GM19043 (cell line): ENCODE measurements at regions not wholly inside any gene's neighbourhood (a gene's known extent, or its start where the extent isn't known, plus 50 kb on each side); places are given as distances from the start of the nearest gene placed in this dataset.
"Not testable (repeated sequence)": the region's sequence is repeated elsewhere in the genome, so short reads cannot be mapped to it uniquely, and the experiment has no call there.

Source experiments
- ATAC-seq: cut with Tn5 transposase; IDR thresholded peaks from one replicate; pipeline ENCODE4 v1.9.1; 2021; ENCODE audit warnings: low read depth; ENCODE audit not compliant: unreplicated experiment

DNA sequence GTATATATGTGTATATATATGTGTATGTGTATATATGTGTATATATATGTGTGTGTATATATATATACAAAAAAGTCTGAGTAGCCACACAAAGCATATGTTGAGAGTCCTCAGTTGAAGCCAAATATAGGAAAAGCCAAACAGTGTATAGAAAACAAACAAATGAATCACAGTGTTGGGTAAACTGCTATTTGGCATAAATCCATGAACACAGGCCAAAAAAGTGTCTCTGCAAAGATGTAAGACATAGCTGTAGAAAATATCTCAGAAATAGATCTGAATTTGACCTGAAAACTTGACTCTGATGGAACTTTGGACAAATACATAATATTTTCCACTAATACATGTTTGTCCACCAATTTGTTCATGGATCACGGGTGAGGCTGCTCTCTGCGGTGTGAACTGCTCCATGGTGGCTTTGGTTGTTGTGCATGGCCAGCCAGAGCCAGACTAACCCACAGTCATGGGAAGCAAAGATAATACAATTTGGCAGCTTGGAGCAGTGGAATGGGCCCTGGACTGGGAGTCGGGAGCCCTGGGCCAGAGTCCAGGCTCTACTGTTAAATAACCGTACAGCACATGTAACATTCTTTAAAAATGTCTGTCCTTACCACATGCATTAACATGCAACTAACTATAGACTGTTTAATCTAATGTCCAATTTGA, 76.9 kb upstream of the EED start:
- no peak for ATAC-seq

DNA sequence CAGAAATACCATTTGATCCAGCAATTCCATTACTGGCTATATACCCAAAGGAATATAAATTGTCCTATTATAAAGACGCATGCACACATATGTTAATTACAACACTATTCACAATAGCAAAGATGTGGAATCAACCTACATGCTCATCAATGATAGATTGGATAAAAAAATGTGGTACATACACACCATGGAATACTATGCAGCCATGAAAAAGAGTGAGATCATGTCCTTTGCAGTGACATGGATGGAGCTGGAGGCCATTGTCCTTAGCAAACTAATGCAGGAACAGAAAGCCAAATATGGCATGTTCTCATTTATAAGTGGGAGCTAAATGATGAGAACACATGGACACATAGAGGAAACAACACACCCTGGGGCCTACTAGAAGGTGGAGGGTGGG, 78.3 kb upstream of the EED start:
- ATAC-seq = not testable (repeated sequence)

DNA sequence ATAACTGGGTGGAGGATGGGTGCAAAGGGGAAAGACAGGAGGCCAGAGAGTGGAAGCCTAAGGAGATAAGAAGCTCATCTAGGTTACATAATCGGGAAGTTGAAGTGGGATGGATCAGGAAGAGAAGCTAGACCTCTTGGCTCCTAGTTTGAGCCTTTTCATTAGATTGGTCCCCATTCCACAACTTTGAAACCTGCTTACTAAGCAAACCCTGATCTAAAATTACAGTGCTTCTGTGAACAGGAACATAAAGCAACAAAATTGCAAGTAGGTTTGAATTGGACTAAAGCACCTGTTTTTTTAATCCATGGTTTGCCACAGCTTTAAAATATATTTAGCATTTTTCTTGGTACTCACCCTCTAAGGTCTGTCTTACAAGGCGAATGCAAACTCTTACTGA, 80.4 kb upstream of the EED start:
- no peak for ATAC-seq

DNA sequence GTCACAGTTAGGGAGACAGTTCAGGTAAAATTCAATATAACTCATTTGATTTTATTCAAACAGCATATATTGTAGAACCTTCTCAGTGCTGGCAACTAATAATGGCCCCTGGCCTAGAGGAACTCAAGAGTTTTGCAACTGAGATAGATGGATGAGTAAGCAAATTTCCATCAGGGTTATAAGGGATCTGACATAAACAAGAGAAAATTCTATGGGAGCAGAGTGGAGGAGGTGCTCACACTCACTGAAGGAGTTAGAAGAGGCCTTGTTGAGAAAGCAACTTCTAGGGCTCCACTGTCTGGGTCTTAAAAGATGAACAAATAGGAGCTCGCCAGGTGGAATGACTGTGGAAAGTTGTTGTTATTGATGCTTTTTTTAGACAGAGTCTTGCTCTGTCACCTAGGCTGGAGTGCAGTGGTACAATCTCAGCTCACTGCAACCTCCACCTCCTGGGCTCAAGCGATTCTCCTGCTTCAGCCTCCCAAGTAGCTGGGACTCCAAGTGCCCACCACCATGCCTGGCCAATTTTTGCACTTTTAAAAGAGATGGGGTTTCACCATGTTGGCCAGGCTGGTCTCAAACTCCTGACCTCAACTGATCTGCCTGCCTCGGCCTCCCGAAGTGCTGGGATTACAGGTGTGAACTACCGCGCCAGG, 81.2 kb upstream of the EED start:
- not testable (repeated sequence) for ATAC-seq

DNA sequence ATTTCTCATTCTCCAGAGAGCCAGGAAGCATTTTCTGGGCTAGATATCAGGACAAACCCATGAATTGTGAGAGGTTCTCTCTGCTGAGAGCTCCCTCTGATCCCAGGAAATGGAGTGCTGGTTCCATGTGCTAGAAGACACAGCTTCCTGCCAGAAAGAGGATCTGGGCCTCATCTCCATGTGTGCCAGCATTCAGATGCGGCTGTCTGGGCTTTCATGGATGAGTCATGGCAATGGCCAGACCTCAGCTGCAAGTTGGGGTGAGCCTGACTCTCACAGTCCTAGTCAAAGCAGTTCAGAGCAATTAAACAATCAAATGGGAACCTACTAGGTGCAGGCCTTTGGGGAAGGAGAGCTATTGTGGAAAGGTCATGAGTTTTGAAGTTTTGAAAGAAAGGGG, 82.3 kb upstream of the EED start:
- no peak for ATAC-seq

DNA sequence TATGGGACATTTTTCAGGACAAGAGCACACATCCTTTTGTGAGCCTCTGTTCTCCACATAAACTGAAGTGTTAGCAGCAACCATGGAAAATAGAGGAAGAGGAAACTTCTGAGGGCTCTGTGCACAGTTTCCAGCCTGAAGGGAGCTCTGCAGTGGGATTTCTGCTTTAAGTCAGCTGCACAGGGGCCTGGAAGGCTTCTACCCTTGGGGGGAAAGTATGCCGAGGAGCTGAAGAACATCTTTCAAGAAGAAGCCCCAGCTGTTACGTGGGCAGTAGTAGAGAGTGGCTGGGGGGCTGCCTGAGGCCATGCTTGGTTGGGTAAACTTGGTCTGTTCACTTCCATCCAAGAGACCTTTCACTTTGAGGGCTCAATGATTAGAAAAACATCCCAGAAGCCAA, 82.7 kb upstream of the EED start:
- no peak for ATAC-seq

DNA sequence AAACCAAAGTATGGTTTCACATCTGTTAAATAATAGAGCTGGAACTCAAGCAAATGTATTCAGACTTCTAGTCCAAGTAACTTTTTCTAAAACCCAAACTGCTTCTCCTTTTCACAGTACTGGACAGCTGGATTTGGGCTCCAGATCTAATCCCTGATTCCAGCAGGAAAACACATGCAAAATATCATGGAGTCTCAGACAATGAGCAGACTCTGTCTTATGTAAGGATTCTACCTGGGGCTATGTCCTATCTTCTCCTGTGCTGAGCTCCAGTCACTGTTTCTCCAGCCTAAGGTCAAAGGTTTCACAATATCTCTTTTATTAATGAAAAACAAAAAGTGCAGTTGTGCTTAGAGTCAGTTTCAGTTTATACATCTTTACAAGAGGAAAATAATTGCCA, 83.2 kb upstream of the EED start:
- no peak for ATAC-seq

DNA sequence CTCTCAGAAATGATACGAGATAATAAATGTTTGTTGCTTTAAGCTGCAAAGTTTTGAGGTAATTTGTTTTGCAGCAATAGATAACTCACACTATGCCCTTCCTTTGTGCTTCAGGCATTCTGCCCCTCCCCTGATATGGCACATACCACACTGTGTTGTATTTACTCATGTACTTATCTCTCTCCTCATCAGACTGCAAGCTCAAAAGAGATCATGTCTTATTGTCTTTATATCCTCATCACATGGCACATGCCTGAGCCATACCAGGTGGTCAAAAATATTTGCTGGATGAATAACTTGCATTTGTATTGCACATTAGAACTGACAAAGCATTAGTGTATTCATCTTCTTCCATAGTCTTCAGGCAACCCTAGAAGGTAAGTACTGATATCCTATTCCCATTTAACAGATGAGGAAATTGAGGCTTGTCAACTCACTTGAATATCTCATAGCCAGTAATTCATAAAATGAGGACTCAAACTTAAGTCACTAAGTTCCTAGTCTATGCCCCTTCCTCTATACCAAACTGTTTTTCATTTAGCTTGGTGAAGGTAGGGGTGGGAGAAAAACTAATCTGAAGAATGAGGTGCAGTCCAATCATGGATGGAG, 83.9 kb upstream of the EED start:
- no peak for ATAC-seq

DNA sequence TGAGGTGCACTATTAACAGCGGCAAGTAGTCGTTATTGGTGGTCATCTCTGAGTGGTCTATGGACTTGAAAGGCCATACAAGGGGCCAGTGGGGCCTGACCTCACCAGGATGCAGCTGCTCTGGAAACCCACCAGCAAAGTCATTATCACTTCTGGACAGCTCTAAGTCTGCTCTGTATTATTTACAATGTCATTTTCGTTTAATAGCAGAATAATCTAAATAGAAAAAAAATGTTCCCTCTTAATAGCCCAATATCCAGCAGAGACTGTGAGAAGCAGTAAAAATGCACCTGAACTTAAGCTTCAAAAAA, 85.0 kb upstream of the EED start:
- ATAC-seq = no peak

DNA sequence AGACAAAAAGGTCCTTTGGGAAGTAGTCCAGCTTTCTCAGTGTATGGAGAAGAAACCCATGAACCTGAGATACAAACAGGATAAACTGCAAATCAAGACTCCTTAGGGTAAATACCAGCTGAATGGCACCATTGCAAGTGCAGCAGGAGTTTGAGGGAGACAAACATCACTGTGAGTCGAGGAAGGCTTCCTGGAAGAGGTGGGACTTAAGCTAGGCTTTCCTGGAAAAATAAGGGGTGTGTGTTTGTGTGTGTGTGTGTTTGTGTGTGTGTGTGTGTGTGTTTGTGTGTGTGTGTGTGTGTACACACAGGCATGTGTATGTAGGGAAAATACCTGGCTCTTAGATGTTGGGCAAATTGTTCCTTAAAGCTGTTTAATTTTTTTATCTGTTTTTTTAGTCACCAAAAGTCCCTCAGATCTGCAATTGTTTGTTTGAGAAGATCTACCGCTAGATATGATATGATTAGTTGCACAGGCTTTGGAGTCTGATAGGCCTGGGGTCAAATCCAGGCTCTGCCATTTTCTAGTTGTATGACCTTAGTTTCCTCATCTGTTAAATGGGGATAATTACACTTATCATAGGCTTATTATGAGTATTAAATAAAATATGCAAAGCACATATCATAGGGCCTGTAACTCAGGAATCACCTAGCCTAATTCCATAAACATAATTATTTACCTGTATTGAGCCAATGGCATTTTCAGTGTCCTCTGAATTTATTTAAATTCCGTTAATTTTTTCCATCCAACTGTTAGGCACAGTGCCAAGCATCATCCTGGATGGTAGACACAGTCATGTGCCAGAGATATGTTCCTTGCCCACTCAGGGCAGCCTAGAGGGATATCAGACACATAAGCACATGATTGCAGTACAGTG, 85.6 kb upstream of the EED start:
- no peak for ATAC-seq

DNA sequence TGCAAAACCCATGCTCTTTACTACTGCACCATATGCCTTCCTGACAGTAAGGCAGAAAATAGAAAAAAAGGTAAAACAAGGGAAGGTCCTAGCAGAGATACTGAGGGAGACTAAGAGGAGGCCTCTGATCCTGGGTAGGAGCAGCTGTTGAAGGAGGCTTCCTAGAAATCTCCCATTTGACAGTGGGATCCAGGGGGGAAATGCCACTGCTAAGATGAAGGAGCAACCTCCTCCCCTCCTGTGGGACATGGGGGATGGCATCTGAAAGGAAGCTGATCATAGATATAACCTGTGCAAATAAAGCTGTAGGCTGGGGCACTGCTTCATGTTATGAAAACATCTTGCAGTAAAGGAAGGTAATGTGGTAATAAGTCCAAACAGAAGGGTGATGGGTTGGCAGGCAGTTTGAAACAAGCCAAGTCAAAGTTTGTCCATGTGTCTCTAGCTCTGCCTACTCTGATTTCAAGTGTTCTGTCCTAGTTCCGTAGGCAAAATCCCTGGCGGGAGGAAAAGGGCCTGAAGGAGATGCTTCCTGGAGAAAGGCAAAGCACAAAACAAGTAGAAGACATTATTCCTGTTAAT, 86.7 kb upstream of the EED start:
- ATAC-seq = no peak

DNA sequence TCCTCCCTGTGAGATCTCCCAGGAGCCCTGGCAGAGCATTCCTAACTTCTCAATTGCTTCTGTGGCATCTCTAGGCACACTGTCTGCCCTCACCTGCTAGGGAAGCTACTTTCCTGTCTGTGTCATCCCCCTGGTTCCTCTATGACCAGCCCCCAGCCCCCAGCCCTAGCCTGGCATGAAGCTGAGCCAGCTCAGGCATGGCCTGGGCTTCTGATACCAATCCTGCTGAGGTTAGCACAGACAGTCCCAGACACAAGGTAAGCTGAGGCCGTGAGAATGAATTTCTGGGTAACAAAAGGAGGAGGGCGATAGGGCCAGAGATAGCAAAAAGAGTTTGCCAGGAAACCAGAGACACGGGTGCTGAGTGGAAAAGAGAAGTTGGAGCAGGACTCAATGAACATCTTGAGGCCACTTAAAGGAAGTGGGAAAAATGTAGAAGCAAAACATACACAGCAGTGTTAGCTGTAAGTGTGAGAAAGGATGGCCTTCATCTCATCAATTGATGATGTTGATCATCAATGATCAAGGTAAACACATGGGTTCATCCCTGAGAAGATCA, 87.6 kb upstream of the PICALM start:
- no peak for ATAC-seq

DNA sequence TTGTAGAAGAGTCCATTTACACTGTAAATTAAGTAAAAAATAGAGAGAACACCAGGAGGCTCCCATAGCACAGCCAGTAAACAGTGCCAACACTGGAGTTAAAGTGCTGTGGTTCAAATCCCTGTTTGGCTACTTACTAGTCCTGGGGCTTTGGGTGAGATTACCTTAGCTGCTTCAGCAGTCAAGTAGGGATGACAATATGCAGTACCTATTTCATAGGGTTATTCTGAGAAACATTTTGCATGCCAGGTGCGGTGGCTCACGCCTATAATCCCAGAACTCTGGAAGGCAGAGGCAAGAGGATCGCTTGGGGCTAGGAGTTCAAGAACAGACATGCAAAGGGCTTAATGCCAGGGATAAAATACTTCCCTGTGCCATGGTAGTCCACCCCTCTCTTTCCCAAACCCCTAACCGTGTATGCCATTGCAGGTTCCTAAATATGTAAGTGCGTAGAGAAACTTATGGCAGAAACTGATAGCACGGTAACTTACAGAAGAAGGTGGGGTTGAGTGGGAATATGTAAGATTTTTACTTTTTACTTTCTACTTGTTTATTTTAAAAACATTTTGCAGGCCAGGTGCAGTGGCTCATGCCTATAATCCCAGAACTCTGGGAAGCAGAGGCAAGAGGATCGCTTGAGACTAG, 86.4 kb upstream of the PICALM start:
- ATAC-seq = no peak

DNA sequence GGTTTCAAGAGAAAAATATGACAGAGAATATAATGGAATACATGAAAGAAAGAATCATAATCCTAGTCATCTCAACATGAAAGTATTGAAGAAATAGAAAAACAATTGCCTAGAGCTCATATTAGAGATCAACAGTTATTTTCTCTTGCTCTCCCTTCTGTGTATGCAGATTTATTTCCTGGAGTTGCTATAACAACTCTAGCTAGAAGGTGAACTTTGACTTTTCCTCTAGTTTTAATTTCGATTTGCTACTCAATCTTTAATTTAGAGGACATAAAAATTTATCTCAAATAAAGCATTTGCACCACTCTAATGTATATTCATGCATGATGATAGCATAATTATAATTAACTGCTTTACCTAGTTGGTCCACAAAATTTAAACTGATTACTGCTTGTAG, 84.6 kb upstream of the PICALM start:
- no peak for ATAC-seq

DNA sequence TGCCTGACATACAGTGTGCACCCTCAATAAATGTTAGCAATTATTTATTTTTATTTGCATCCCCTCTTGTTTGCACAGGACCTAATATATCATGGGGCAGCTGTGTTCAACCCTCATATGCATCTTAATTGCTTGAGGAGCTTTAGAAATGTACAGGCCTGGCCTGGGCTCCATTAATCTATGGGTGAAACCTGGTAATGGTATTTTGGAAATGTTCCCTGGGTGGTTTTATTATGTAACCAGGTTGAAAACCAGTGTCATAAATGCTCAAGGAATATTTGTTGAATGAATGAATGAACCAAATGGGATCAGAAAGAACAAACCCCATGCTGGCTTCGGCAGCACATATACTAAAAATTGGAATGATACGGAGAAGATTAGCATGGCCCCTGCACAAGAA, 84.0 kb upstream of the PICALM start:
- no peak for ATAC-seq

DNA sequence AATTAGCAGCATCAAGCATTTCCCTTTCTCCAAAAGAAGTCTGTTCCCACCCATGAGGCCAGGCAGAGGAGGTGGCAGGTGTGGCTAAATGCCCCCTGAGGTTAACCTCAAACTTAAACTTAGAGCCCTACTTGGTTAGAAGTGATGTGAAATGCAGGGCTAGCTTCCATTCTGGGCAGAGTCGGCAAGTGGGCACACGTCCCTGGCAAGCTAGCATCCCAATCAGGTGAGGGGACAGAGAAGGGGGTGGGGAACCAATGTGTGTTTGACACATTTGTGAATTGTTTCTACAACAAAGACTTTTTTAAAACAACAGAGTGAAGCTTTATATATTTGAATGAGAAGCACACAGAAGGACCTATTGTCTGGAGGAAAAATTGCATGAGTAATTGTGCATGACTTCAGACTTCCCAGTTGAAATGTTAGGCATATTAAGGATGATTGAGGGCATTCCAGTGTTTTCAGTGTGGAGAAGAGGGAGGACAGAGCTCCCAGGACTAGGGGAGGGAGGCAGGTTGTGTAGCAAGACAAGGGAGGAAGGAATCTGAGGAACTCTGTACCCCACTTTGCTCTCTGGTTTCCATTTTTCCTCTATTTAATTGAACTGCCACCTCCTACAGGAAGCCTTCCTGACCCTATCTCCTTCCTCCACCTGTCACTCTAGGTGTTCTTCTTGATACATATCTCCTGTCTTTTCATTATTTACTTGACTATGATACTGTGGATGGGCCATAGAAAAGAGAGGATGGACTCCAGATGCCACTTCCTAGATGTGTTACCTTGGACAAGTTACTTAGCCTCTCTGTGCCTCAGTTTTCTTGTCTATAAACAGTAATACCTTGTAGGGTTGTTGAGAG, 83.3 kb upstream of the PICALM start:
- peak; percentile 6 for ATAC-seq

DNA sequence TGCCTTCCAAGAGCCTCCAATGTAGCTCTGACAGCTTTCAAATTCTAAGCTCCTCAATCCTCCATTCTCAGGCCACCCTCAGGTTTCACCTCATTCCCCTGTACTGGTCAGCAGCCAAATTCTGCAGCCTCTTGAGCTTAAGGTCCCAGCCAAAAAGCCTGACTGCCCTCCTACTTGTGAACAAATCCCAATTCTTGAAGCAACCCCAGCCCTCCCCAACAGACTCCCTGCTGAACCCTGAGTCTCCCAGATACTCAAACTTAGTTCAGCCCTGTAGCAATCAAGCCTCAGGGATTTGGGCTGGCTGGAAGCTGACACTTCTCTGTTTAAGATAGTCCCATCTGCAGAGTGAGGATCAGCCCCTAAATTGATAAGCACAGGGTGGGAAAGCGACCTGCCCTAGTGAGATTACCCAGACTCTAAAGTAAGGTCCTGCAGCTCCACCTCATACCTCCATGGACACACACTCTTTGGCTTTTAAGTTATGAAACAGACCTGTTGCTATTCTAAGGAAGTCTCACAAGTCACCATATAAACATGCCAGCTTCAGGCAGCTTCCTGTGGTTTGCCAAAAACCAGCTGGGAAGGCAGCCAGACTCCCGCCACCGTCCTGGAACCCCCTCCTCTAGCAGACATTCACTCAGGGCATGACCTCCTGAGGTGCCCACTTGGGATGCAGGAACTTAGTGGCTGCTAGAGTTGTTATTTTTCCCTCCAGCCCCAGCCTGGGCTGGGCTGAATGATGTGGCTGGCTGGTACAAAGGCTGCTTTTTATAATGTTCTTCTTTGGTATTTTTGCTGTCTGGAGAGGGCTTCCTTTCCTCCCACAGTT, 82.5 kb upstream of the PICALM start:
- peak; percentile 52 for ATAC-seq

DNA sequence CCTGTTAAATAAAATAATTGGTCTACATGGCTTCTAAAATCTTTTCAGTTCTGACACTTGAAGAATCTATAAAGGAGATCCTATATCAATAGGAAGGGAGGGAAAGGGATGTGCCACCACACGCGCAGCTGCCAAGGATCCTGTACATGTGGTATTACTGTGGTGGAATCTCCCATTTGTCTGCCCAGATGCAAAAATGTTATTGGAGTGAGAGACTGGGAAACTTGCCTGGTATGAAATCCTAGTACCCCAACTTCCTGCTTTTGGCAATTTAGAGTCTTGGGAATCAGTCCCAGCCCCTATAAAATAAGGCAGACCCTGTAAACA, 81.9 kb upstream of the PICALM start:
- ATAC-seq = no peak

DNA sequence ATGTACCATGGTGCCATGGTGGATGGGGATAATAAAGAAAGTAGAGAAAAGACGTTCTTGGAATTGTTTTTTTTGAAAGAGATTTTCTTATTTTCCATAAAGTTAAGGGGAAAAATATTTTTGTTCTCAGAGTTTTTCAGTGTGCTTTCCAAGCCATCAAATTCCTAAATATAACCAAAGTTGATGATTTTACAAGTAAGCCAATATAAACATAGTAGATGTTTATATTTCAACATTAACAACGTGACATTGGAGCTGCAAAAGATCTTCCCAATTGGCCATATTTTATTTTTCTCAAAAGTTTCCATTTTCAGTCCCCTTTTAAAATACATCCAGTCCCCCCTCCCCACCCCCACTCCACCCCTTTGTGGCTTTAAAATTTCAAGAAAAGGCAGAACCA, 80.9 kb upstream of the PICALM start:
- ATAC-seq = no peak
